CD4-positive, alpha-beta T cell (primary cell): ENCODE measurements at regions not wholly inside any gene's neighbourhood (a gene's known extent, or its start where the extent isn't known, plus 50 kb on each side); places are given as distances from the start of the nearest gene placed in this dataset.

Experiments used
- ATAC-seq: fragments of 200-7000 bp; cut with Tn5 transposase; one replicate; pipeline ENCODE4 v1.10.0; 2022; ENCODE audit warnings: mild to moderate bottlenecking; ENCODE audit not compliant: poor library complexity
- CTCF ChIA-PET: fragments of 350-600 bp; sonication (Branson Sonifier 250); formaldehyde crosslinking; loops from one replicate; lab custom pipeline; 2021; ENCODE audit warnings: antibody characterized with exemption, inconsistent platforms; lab: Charles Lee
- POLR2A ChIA-PET: fragments of 350-600 bp; sonication (Branson Sonifier 250); formaldehyde crosslinking; loops from one replicate; lab custom pipeline; 2021; ENCODE audit warnings: antibody characterized with exemption, inconsistent platforms; lab: Charles Lee
- DNase-seq, 14 experiments: peaks; one replicate each; pipeline ENCODE4 v3.0.0-alpha.2; 2013 to 2020; ENCODE audit warnings: mixed read lengths in 2 of 14
- H3K27ac ChIP-seq, 2 donors: one replicate each; pipeline versions ENCODE4 v1.5.1 to v1.7.0; 2013; ENCODE audit warnings: low read length in 2 of 2, low read depth in 1 of 2, mild to moderate bottlenecking in 1 of 2
- H3K27me3 ChIP-seq, 2 experiments: 1 replicate in 1 of 2; 2 replicates in 1 of 2; pipeline versions ENCODE4 v1.6.1 to v1.7.0; 2013; ENCODE audit warnings: low read length in 2 of 2, control low read depth in 1 of 2, mild to moderate bottlenecking in 1 of 2, moderate library complexity in 1 of 2; ENCODE audit not compliant: insufficient read depth in 2 of 2, control insufficient read depth in 1 of 2
- H3K36me3 ChIP-seq: one replicate; pipeline ENCODE4 v1.6.1; 2013; ENCODE audit warnings: low read length, control low read depth; ENCODE audit not compliant: insufficient read depth
- H3K4me1 ChIP-seq: one replicate; pipeline ENCODE4 v1.6.1; 2013; ENCODE audit warnings: low read length, control low read depth; ENCODE audit not compliant: insufficient read depth
- H3K4me3 ChIP-seq: one replicate; pipeline ENCODE4 v1.5.1; 2013; ENCODE audit warnings: mild to moderate bottlenecking, low read length, moderate library complexity
- H3K9me3 ChIP-seq, 2 experiments: 1 replicate in 1 of 2; 2 replicates in 1 of 2; pipeline versions ENCODE4 v1.6.1 to v1.7.0; 2013; ENCODE audit warnings: low read length in 2 of 2, mild to moderate bottlenecking in 2 of 2, control low read depth in 1 of 2, moderate library complexity in 1 of 2; ENCODE audit not compliant: control insufficient read depth in 1 of 2, insufficient read depth in 1 of 2
- H3K27ac Mint-ChIP-seq: one replicate; pipeline ENCODE4 v1.8.0; 2020; ENCODE audit warnings: mixed read lengths
- H3K27me3 Mint-ChIP-seq: one replicate; pipeline ENCODE4 v1.8.0; 2021; ENCODE audit warnings: mixed read lengths
- H3K36me3 Mint-ChIP-seq: one replicate; pipeline ENCODE4 v1.8.0; 2021; ENCODE audit warnings: low read depth, mixed read lengths
- H3K4me1 Mint-ChIP-seq: one replicate; pipeline ENCODE4 v1.8.0; 2021; ENCODE audit warnings: low read depth, mixed read lengths
- H3K4me3 Mint-ChIP-seq: one replicate; pipeline ENCODE4 v1.8.0; 2020; ENCODE audit warnings: mild to moderate bottlenecking, mixed read lengths
- H3K9me3 Mint-ChIP-seq: one replicate; pipeline ENCODE4 v1.8.0; 2020; ENCODE audit warnings: mixed read lengths
- CTCF ChIP-seq: fragments of 200-600 bp; IDR thresholded peaks from one replicate; pipeline ENCODE4 v1.8.0; 2022; ENCODE audit warnings: antibody characterized with exemption, mild to moderate bottlenecking
- intact Hi-C, 2 experiments: fragments of 100-400 bp; cut with DNase I in 1 of 2; cut with micrococcal nuclease in 1 of 2; formaldehyde crosslinking; loops; one replicate each; pipeline versions ENCODE4 v1.15.1 to v1.9.0; 2023 to 2025; cut with DNase I, micrococcal nuclease

- Mint-ChIP-seq H3K27ac (no peak overlapping the region), H3K9me3 (peaks cover 23% of the 10 kb centered on the region), H3K4me3 (no peak overlapping the region), H3K36me3 (no peaks in the 10 kb centered on the region), H3K4me1 (no peaks in the 10 kb centered on the region), H3K27me3 (no peaks in the 10 kb centered on the region)
- Histone ChIP-seq H3K9me3 (peaks cover 5 to 10% of the 10 kb centered on the region in 2 experiments), H3K4me3 (no peak overlapping the region), H3K4me1 (no peaks in the 10 kb centered on the region), H3K27ac (no peak overlapping the region), H3K27me3 (no peaks in the 10 kb centered on the region), H3K36me3 (no peaks in the 10 kb centered on the region)
- ATAC-seq, result no peak
- POLR2A ChIA-PET, result no interaction called here
- no peak for TF ChIP-seq CTCF
- CTCF ChIA-PET, result no interaction called here
- intact Hi-C loops, result no loop called here
- DNase-seq, result no peak
Observed at GRCh38 chr2:123036300-123036699, 988.8 kb upstream of the CNTNAP5 start.

GRCh38 chr2:123040506-123040905 lies 984.6 kb upstream of the CNTNAP5 start:
- ATAC-seq (no peak), DNase-seq (no peak)
- H3K4me1 Mint-ChIP-seq, result no peaks in the 10 kb centered on the region
- H3K4me1 ChIP-seq, result no peaks in the 10 kb centered on the region
- no peaks in the 10 kb centered on the region for H3K36me3 Mint-ChIP-seq
- H3K36me3 ChIP-seq, result no peaks in the 10 kb centered on the region
- no peaks in the 10 kb centered on the region for H3K27me3 ChIP-seq
- POLR2A ChIA-PET, result no interaction called here
- intact Hi-C loops, result no loop called here
- no peak overlapping the region for H3K27ac Mint-ChIP-seq
- no peak overlapping the region for H3K4me3 ChIP-seq
- H3K9me3 ChIP-seq, result peaks cover 0 to 5% of the 10 kb centered on the region in 2 experiments
- H3K9me3 Mint-ChIP-seq, result peaks cover 6% of the 10 kb centered on the region
- TF ChIP-seq CTCF, result no peak
- H3K27me3 Mint-ChIP-seq, result no peaks in the 10 kb centered on the region
- H3K27ac ChIP-seq, result no peak overlapping the region
- no peak overlapping the region for H3K4me3 Mint-ChIP-seq
- CTCF ChIA-PET, result no interaction called here

DNA sequence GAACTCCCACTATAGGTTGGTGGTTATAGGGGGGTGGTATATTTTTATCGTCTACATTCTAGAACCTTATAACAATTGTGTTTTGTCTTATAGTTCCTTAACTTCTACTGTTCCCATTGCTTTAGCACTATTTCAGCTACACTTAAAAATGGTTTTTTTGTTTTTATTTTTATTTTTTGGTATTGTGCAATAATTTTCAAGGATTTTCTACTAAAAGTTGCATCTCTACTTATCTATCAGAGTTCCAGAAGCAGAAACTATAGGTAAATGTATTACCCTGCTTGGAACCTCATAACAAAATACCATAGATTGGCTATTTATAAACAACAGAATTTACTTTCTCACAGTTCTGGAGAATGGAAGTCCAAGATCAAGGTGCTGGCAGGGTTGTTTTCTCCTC lies 981.6 kb upstream of the CNTNAP5 start:
- no peaks in the 10 kb centered on the region for H3K27me3 ChIP-seq
- intact Hi-C loops, result no loop called here
- no peak overlapping the region for H3K4me3 ChIP-seq
- H3K36me3 ChIP-seq, result no peaks in the 10 kb centered on the region
- Mint-ChIP-seq H3K4me3 (no peak overlapping the region), H3K9me3 (no peaks in the 10 kb centered on the region), H3K4me1 (no peaks in the 10 kb centered on the region), H3K27ac (no peak overlapping the region), H3K27me3 (no peaks in the 10 kb centered on the region), H3K36me3 (no peaks in the 10 kb centered on the region)
- no peak for DNase-seq
- H3K9me3 ChIP-seq, result peaks cover 0 to 5% of the 10 kb centered on the region in 2 experiments
- no peak for ATAC-seq
- H3K27ac ChIP-seq, result no peak overlapping the region
- H3K4me1 ChIP-seq, result no peaks in the 10 kb centered on the region
- ChIA-PET POLR2A (no interaction called here), CTCF (no interaction called here)
- no peak for TF ChIP-seq CTCF
